Lung microvascular endothelial cell (primary cell): ENCODE measurements at regions not wholly inside any gene's neighbourhood (a gene's known extent, or its start where the extent isn't known, plus 50 kb on each side); places are given as distances from the start of the nearest gene placed in this dataset.

Source experiments
- DNase-seq, 2 donors: peaks; one replicate each; pipeline versions ENCODE4 v3.0.0 to v3.0.0-alpha.2; 2010; ENCODE audit warnings: low read depth in 2 of 2

GRCh38 chr5:82854956-82855355, 222.2 kb downstream of the TMEM167A start:
- DNase-seq, result no peak

DNA sequence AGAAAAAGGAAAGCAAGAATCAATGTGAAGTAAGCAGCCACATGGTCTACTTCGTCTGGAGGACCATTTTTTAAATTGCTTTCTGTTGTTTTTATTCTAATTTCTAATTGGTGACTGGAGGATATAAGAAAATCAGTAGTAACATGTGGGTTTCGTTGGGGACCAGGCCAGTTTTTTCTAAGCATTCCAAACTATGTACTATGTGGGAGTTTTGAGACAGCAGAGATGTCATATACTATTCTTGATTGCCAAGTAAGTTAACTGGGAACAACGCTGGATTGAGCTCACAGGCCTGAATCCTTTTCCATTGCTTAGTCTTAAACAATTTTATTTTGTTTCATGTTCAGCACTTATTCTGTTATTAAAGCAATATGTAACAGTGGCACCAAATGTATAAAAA, 225.7 kb downstream of the TMEM167A start:
- no peak for DNase-seq

DNA sequence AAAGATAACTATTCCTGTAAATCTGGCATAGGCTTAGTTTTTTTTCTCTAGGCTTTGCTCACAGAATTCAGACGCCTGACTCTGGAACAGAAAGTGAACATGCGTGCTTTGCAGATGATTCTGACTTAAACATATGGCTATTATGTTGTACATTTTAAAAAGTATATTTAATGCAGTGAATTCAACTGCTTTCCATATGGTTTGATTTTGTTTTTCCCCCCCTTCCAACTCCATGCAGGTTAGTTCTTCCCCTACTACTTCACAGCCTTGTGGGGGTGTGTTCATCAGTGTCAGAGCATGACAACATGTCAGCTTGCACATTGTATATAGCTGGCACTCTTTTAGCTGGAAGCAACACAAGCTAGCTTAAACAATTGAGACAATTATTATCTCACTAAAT, 226.8 kb downstream of the TMEM167A start:
- no peak for DNase-seq

GRCh38 chr5:82849885-82850284, 227.3 kb downstream of the TMEM167A start:
- DNase-seq, result no peak

- DNase-seq, result no peak
Observed at GRCh38 chr5:82847562-82847961, 229.6 kb downstream of the TMEM167A start.

DNA sequence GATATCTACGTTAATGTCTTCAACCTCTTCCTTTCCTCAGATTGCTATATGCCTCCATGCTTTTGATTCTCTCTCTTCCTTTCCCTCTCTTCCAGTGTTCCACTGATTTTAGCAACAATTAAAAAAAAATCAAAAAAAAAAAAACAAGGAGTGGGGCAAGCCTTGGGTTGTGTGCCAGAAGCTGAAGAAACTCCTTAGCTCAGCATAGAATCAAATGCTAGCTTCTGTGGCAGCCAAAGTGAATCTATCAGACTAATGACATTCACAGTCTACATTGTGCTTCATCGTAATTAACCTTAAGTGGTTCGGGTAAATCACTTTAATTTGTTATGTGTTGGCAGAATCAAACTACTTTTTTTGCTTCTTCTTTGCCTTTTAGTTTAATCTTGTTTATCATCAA, 237.3 kb downstream of the TMEM167A start:
- DNase-seq, result no peak

DNA sequence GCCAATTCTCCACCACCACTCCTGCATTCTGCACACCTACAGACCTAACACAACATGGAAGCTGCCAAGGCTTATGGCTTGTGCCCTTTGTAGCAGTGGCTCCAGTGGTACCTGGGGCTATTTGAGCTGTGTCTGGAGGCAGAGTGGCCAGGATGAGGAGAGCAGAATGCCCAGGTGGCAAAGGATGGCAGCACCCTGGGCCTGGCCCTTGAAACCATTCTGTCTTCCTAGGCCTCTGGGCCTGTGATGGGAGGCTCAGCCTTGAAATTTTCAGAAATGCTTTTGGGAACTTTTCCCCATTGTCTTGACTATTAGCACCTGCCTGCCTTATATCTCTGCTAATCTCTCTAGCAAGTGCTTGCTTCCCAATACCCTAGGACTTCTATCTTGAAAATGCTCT, 241.7 kb downstream of the TMEM167A start:
- DNase-seq, result no peak

DNA sequence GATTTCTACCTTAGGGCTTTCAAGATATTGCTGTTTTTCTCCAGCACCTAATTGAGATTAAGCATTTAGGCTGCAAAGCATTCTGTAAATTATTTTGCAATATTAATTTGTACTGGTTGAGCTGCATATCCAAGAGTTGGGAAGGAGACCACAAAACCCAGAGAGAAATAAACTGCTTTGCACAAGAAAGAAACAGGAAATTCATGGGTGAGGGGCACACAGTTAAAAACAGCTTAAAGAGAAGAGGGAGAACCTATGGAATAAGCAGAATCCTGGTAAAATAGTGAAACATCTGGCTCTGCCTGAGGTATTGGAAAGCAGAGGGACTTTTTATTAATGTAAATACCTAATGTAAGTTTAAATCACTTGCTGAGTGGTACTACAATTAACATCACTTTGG, 243.0 kb downstream of the TMEM167A start:
- no peak for DNase-seq

GRCh38 chr5:82833277-82833676, 243.9 kb downstream of the TMEM167A start:
- no peak for DNase-seq

GRCh38 chr5:82832445-82832844, 244.7 kb downstream of the TMEM167A start:
- no peak for DNase-seq

- no peak for DNase-seq
Observed at GRCh38 chr5:82828211-82828610, 249.0 kb downstream of the TMEM167A start.

GRCh38 chr5:82827651-82828050, 249.5 kb downstream of the TMEM167A start:
- no peak for DNase-seq

- no peak for DNase-seq
Observed at GRCh38 chr5:82822634-82822927, 254.6 kb downstream of the TMEM167A start.

- peak in 1 of 2 donors; percentile 29 for DNase-seq
Observed at GRCh38 chr5:82821846-82822633, 255.2 kb downstream of the TMEM167A start.

GRCh38 chr5:82820961-82821845, 256.0 kb downstream of the TMEM167A start:
- DNase-seq, result no peak

GRCh38 chr5:82820188-82820587, 257.0 kb downstream of the TMEM167A start:
- no peak for DNase-seq

DNA sequence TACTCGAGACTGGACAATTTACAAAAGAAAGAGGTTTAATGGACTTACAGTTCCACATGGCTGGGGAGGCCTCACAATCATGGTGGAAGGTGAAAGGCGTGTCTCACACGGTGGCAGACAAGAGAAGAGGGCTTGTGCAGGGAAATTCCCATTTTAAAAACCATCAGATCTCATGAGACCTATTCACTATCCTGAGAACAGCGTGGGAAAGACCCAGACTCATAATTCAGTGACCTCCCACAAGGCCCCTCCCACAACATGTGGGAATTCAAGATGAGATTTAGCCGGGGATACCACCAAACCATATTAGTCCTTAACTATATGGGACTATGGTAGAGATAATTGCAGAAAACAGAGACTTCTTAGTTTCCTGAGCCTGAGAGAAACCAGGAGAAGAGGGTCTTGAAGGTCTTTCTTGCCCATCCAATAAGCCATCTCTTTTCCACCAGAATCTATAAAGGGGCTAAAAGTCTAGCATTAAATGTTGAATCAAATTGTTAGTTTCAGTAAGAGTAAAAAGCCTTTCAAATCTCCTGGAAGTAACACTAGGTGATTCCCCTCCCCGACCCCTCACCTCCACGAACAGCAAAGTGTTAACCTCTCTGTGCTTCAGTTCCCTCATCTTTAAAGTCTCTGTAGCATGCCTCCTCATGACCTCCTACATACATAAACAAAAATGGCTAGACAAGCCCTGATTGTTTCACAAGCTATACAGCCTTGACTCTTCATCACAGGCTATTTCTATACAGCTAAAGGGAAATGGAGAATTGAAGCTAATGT, 259.1 kb downstream of the TMEM167A start:
- DNase-seq, result no peak

GRCh38 chr5:82816926-82817325, 260.3 kb downstream of the TMEM167A start:
- DNase-seq, result no peak

- no peak for DNase-seq
Observed at GRCh38 chr5:82815871-82816270, 261.3 kb downstream of the TMEM167A start.

DNA sequence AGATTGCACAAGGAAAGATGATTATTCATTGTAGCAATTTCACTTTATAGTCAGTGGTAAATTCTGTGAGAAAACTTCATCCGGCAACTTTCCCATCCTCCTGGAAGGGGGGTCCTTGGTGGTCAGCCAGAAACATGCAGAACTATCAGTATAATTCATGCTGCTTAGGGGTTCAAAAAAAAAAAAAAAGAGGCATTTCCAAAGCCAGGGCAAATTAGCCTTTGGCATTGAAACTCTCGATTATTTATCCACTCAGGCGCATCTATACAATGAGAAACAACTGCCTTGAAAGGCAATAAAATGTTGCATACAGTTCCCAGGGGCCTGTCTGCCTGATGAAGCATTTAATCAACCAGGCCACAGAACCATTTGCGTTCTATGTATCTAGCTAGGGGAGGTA, 263.3 kb downstream of the TMEM167A start:
- no peak for DNase-seq

GRCh38 chr5:82812575-82812974, 264.6 kb downstream of the TMEM167A start:
- DNase-seq, result no peak

DNA sequence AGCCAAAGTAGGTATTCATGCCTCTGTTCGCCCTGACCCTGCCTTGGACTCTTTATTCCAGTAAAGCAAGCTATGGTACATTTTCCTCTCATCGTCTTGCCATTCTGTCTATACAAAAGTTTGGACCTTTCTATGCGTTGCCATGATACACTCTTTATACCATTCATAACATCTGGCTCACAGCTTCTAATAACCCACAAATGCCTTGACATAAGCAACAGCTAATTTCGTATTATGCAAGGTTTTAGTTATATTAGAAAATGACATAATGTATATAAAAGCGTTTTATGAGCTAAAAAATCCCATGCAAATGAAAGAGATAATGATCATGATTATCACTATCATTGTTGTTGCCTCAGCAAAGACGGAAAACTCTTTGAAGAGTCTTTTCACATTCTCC, 265.7 kb downstream of the TMEM167A start:
- no peak for DNase-seq
